ENCODE measurements at regions not wholly inside any gene's neighbourhood (a gene's known extent, or its start where the extent isn't known, plus 50 kb on each side); places are given as distances from the start of the nearest gene placed in this dataset.

DNA sequence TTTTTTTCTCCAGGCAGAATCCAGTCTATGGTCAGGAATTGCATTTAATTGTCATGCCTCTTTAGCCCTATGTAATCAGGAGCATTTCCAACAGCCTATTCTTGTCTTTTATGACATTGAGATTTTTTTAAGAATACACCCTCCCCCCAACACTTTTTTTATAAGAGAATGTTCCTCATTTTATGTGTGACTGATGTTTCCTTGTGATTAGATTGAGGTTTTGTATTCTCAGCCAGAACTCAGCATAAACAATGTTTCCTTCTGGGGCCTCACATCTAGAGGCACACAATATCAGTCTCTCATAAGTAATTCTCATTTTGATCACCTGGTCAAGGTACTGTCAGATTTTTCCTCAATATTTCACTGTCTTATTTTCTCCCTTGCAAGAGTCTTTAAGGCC lies 193.4 kb upstream of the PDE1C start:
- no peak for ATAC-seq

GRCh38 chr7:32262315-32262714 lies 192.1 kb upstream of the PDE1C start:
- ATAC-seq = no peak

DNA sequence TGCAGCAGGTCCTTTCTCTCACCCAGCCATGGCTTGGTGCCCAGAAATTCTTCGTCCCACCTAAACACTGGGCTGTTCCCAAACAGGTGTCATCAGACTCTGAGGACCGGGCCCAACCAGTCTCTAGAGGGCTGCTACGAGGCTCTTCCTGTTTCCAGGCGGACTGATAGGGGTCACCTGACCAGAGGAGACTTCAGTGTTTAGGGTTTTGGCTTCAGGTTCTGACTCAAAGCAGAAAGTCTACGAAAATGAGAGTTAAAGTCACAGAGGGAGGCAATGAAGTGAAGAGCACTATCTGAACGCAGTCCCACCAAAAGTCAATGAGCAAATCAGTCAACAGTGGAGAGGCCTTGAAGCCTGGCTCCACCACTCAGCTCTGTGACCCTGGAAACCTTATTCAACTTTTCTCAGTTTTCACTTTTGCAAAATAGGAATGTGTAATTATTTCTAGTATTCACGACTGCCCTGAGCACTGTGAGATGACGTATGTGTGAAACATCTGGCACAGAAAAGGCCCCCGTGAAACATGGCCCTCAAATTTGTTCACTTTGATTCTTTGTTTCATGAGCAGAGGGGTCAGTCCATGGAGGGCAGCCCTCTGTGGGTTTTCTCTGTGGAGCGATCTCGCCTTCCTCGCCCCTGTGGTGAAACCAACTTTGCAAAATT lies 189.9 kb upstream of the PDE1C start:
- no peak for ATAC-seq

DNA sequence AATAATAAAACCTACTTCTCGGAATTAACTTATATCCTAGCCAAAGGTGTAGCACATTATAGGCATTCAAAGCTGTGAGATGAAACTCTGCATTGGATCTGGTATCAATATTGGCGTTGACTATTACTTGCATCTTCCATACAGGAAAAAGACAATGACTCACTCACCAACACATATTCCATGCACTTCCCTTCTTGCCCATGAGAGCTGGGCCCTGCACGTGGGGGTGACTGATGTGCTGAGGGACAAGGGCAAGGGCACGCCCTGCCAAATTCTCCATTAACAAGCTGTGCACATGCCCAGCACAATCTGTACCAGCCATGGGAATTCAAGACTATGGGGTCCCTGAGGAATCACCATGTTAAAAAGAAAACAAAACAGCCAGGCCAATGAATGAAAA lies 188.1 kb upstream of the PDE1C start:
- ATAC-seq = no peak

DNA sequence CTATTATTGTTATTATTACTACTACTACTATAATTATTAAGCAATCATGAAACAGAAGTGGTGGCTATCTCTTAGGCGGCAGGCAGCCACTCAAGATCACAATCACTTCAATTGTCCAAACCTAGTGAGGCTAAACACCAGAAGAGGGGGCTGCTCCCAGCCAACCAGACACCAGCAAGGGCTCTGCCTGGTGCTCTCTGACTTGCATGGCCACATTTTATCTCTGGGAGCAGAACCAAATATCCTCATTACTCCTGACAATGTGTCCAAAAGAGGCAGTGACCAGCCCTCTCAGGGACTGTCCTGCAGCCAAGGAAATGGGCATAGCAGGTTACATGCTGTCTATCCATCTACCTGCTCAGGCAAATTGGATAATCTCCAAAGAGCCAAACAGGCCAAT lies 187.4 kb upstream of the PDE1C start:
- no peak for ATAC-seq

- ATAC-seq = no peak
Measured at GRCh38 chr7:32256811-32257210, 186.6 kb upstream of the PDE1C start.

- no peak for ATAC-seq
Measured at GRCh38 chr7:32256376-32256775, 186.2 kb upstream of the PDE1C start.

GRCh38 chr7:32255036-32255435 lies 184.8 kb upstream of the PDE1C start:
- ATAC-seq = no peak

DNA sequence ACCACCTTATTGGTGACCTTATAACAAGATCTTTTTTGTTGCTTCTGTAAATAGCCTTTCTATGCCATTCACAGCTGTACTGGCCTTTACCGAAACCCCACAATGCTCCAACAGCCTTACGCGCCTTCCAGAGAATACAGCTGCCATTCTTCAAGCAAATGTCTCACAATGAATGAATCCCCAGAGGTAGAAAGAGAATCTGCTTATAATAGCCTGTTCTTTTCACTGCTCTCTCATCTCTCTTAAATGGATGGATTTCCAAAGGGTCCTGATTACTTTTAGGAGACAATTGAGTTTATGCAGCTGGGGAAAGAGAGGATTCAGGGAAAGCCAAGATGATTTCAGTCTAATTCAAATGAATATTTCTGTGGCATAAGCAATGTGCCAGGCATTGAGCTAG lies 183.1 kb upstream of the PDE1C start:
- no peak for ATAC-seq

GRCh38 chr7:32251659-32252058 lies 181.5 kb upstream of the PDE1C start:
- ATAC-seq = no peak

- no peak for ATAC-seq
Measured at GRCh38 chr7:32250471-32251260, 180.5 kb upstream of the PDE1C start.

- ATAC-seq = no peak
Measured at GRCh38 chr7:32250003-32250402, 179.8 kb upstream of the PDE1C start.

- ATAC-seq = no peak
Measured at GRCh38 chr7:32248522-32248921, 178.3 kb upstream of the PDE1C start.

DNA sequence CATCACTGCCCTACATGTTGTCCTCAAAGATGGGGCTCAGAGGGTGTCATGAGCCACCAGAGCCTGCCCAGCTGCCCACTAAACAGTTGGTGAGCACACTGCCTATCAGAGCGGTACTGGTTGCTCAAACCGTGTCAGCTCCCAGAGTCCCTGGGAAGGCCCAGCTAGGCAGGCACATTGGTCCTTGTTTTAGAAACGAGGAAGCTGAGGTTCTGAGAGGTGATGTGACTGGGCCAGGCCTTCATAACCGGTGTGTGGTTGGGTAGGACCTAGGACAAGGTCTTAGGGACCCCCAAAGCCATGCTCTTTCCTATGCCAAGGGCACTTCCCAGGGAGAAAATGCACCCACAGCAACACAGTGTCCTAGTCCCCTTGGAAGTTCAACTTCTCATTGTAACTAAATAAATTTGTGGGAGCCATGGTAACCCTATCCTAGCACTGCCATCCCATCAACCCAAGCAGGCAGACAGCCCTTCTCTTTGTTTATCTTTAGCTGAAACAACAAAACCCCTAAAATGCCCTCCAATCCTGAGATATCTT lies 174.7 kb upstream of the PDE1C start:
- ATAC-seq = no peak

- ATAC-seq = no peak
Measured at GRCh38 chr7:32243687-32244290, 173.6 kb upstream of the PDE1C start.

DNA sequence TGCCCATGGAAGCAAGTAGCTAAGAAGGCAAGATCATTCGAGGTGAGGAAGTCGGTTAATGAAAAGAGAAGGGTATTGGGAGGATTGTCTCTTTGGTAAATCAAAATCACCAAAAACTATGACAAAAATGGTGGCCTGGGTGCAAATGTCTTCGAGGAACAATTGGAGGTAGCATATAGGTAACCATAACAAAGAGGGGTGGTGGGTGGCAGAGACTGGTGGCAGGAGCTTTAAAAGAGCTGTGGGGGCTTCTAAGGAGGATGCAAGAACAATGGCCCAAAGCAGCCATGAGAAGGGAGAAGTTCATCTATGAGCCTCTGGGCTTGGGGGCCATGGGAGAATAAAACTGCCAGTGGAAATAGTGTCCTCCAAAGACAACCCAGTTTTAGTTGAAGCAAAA lies 172.2 kb upstream of the PDE1C start:
- no peak for ATAC-seq

DNA sequence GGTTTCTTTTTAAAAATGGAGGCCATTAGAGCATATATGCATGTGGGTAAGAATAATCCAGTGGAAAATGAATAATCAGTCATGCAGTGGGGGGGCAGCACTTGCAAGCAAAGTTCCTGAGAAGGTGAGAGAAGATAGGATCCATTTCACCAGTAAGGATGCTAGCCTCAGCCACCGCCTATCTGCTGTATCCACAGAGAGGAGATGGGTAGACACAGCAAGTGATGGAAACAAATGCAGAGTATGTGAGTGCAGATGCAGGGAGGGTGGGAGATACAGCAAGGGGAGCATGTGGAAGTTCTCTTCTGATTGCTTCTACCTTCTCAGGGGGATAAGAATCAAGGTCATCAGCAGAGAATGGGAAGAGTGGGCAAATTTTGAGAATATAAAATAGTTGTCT lies 171.4 kb upstream of the PDE1C start:
- no peak for ATAC-seq

DNA sequence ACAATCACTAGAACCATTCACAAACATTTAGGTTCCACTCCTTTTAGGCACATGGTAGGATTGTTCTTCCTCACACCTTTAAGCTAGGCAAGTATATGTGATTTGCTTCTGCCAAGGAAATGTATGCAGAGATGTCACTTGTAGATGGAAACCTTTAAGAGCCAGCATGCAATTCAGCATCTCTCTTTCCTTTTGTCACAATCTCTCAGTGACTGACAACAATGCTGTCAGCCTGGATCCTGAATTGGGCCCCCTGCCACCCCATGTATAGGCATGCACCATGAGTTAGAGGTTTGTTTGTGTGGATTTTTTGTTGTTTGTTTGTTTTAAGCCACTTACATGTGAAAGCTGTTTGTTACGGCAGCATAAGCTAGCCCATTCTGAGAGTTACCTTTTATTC lies 169.6 kb upstream of the PDE1C start:
- no peak for ATAC-seq

DNA sequence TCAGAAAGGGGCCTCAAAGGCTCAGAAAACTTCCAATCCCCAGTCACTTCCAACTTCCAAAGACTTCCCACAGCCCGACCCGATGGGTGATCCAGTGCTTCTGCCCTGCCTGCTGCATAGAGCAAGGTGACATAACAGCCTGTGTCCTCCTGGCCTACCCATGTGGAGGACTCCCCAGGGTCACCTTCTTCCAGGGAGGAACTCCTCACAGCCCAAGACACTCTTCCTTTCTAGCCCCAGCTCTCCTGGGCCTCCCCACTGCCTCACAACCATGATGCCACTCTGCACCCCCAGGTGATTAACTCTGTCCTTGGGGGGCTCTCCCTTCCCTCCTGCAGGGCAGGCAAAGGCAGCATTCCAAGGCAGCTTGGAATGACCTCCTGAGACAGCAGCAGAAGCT lies 158.4 kb upstream of the PDE1C start:
- ATAC-seq = no peak

GRCh38 chr7:32227746-32228145 lies 157.5 kb upstream of the PDE1C start:
- no peak for ATAC-seq

DNA sequence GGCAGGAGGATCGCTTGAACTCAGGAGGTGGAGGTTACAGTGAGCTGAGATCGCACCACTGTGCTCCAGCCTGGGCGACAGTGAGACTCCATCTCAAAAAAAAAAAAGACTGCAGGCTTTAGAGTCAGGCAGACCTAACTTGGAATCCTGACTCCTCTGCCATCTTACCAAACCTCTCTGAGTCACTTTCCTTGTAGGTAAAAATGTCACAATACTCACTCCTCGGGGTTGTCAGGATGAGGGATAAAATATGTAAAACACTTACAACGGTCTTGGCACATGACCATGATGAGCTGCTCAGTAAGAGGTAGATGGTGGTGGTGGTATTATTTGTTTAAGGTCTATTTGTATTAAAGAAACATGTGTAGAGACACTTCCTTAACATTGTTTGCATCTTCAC lies 154.1 kb upstream of the PDE1C start:
- no peak for ATAC-seq

- no peak for ATAC-seq
Measured at GRCh38 chr7:32223721-32224120, 153.5 kb upstream of the PDE1C start.

GRCh38 chr7:32223071-32223650 lies 153.0 kb upstream of the PDE1C start:
- no peak for ATAC-seq
